H9 (cell line): ENCODE measurements at regions not wholly inside any gene's neighbourhood (a gene's known extent, or its start where the extent isn't known, plus 50 kb on each side); places are given as distances from the start of the nearest gene placed in this dataset.
A peak's percentile ranks its signal among the peaks of the same experiment; 100 is the strongest.

Source experiments
- DNase-seq: peaks from one replicate; pipeline ENCODE4 v3.0.0-alpha.2; 2017
- H2AFZ ChIP-seq: one replicate; pipeline ENCODE4 v1.6.1; 2013; ENCODE audit warnings: mild to moderate bottlenecking, low read length, control low read depth, moderate library complexity
- H2AK5ac ChIP-seq: 2 replicates; pipeline ENCODE4 v1.6.1; 2013; ENCODE audit warnings: low read length, control low read depth, mixed read lengths; ENCODE audit not compliant: insufficient read length
- H2BK120ac ChIP-seq: one replicate; pipeline ENCODE4 v1.6.1; 2013; ENCODE audit warnings: low read depth, mild to moderate bottlenecking, low read length, control low read depth, inconsistent platforms; ENCODE audit not compliant: poor library complexity, severe bottlenecking
- H2BK12ac ChIP-seq: 2 replicates; pipeline ENCODE4 v1.6.1; 2013; ENCODE audit warnings: low read length, control low read depth, mixed read lengths, low read depth; ENCODE audit not compliant: insufficient read length
- H2BK15ac ChIP-seq: 2 replicates; pipeline ENCODE4 v1.6.1; 2013; ENCODE audit warnings: low read depth, low read length, control low read depth
- H2BK20ac ChIP-seq: one replicate; pipeline ENCODE4 v1.6.1; 2013; ENCODE audit warnings: low read depth, mild to moderate bottlenecking, low read length, control low read depth, inconsistent platforms; ENCODE audit not compliant: poor library complexity, severe bottlenecking
- H2BK5ac ChIP-seq: 2 replicates; pipeline ENCODE4 v1.6.1; 2013; ENCODE audit warnings: low read length, control low read depth, mixed read lengths; ENCODE audit not compliant: insufficient read length
- H3K14ac ChIP-seq: 2 replicates; pipeline ENCODE4 v1.6.1; 2013; ENCODE audit warnings: low read length, control low read depth; ENCODE audit not compliant: insufficient read depth
- H3K18ac ChIP-seq: 2 replicates; pipeline ENCODE4 v1.6.1; 2013; ENCODE audit warnings: low read depth, mild to moderate bottlenecking, mixed read lengths, low read length, control low read depth; ENCODE audit not compliant: insufficient read length
- H3K23ac ChIP-seq: 2 replicates; pipeline ENCODE4 v1.6.1; 2013; ENCODE audit warnings: low read length, control low read depth, mixed read lengths, low read depth; ENCODE audit not compliant: insufficient read length
- H3K23me2 ChIP-seq: 2 replicates; pipeline ENCODE4 v1.6.1; 2013; ENCODE audit warnings: low read depth, mild to moderate bottlenecking, mixed read lengths, low read length, control low read depth; ENCODE audit not compliant: insufficient read length, poor library complexity, severe bottlenecking
- H3K27ac ChIP-seq: 2 replicates; pipeline ENCODE4 v1.5.1; 2013; ENCODE audit warnings: low read length, control low read depth, mixed read lengths, low read depth; ENCODE audit not compliant: insufficient read length
- H3K27me3 ChIP-seq: 2 replicates; pipeline ENCODE4 v1.6.1; 2013; ENCODE audit warnings: low read length, control low read depth, inconsistent platforms; ENCODE audit not compliant: insufficient read depth
- H3K4ac ChIP-seq: 2 replicates; pipeline ENCODE4 v1.6.1; 2013; ENCODE audit warnings: low read depth, mild to moderate bottlenecking, control low read depth, inconsistent platforms, low read length, moderate library complexity
- H3K4me1 ChIP-seq: 2 replicates; pipeline ENCODE4 v1.6.1; 2013; ENCODE audit warnings: low read length, control low read depth, inconsistent platforms; ENCODE audit not compliant: insufficient read depth
- H3K4me2 ChIP-seq: 2 replicates; pipeline ENCODE4 v1.6.1; 2013; ENCODE audit warnings: low read length, control low read depth, mixed read lengths; ENCODE audit not compliant: insufficient read length, insufficient read depth
- H3K56ac ChIP-seq: 2 replicates; pipeline ENCODE4 v1.6.1; 2013; ENCODE audit warnings: low read depth, mild to moderate bottlenecking, mixed read lengths, low read length, control low read depth; ENCODE audit not compliant: insufficient read length
- H3K79me1 ChIP-seq: 2 replicates; pipeline ENCODE4 v1.6.1; 2013; ENCODE audit warnings: low read depth, mild to moderate bottlenecking, moderate library complexity, low read length, control low read depth, inconsistent platforms; ENCODE audit not compliant: insufficient read depth, poor library complexity, severe bottlenecking
- H3K79me2 ChIP-seq: 2 replicates; pipeline ENCODE4 v1.6.1; 2013; ENCODE audit warnings: low read length, control low read depth, inconsistent platforms; ENCODE audit not compliant: insufficient read depth
- H3K9ac ChIP-seq: 2 replicates; pipeline ENCODE4 v1.6.1; 2013; ENCODE audit warnings: low read length, control low read depth, mixed read lengths; ENCODE audit not compliant: insufficient read length; ENCODE audit errors: extremely low read depth
- H3K9me3 ChIP-seq: one replicate; pipeline ENCODE4 v1.6.1; 2013; ENCODE audit warnings: low read depth, low read length, inconsistent platforms; ENCODE audit not compliant: control insufficient read depth
- H3T11ph ChIP-seq: one replicate; pipeline ENCODE4 v1.6.1; 2013; ENCODE audit warnings: mild to moderate bottlenecking, low read length, control low read depth, inconsistent platforms
- H4K20me1 ChIP-seq: one replicate; pipeline ENCODE4 v1.6.1; 2013; ENCODE audit not compliant: control insufficient read depth, insufficient read length, insufficient read depth
- H4K5ac ChIP-seq: 2 replicates; pipeline ENCODE4 v1.6.1; 2013; ENCODE audit warnings: low read depth, mild to moderate bottlenecking, mixed read lengths, low read length, control low read depth; ENCODE audit not compliant: insufficient read length
- H4K8ac ChIP-seq: replicated peaks from 2 replicates; pipeline ENCODE4 v1.6.1; 2013; ENCODE audit warnings: low read length, control low read depth, mixed read lengths, low read depth; ENCODE audit not compliant: insufficient read length
- H4K91ac ChIP-seq: 2 replicates; pipeline ENCODE4 v1.6.1; 2013; ENCODE audit warnings: low read depth, mild to moderate bottlenecking, moderate library complexity, mixed read lengths, low read length, control low read depth; ENCODE audit not compliant: insufficient read length
- H3K27ac Mint-ChIP-seq, 3 experiments: 2 replicates in 2 of 3; 3 replicates in 1 of 3; pipeline ENCODE4 v1.8.0; 2020 to 2021; ENCODE audit warnings: mixed read lengths in 3 of 3, mild to moderate bottlenecking in 1 of 3, moderate library complexity in 1 of 3
- H3K27me3 Mint-ChIP-seq: 2 replicates; pipeline ENCODE4 v1.8.0; 2021; ENCODE audit warnings: low read depth, mild to moderate bottlenecking, moderate library complexity, mixed read lengths
- H3K36me3 Mint-ChIP-seq, 3 experiments: 2 replicates in 2 of 3; 3 replicates in 1 of 3; pipeline ENCODE4 v1.8.0; 2020 to 2021; ENCODE audit warnings: low read depth in 3 of 3, mixed read lengths in 3 of 3; ENCODE audit not compliant: insufficient read depth in 1 of 3
- H3K4me1 Mint-ChIP-seq, 2 experiments: 2 replicates each; pipeline ENCODE4 v1.8.0; 2020; ENCODE audit warnings: mixed read lengths in 2 of 2
- H3K4me3 Mint-ChIP-seq, 2 experiments: 2 replicates in 1 of 2; 3 replicates in 1 of 2; pipeline ENCODE4 v1.8.0; 2020 to 2021; ENCODE audit warnings: mild to moderate bottlenecking in 2 of 2, mixed read lengths in 2 of 2, moderate library complexity in 1 of 2
- H3K9me3 Mint-ChIP-seq, 2 experiments: 2 replicates in 1 of 2; 3 replicates in 1 of 2; pipeline ENCODE4 v1.8.0; 2020; ENCODE audit warnings: mild to moderate bottlenecking in 2 of 2, mixed read lengths in 2 of 2, moderate library complexity in 1 of 2
- WGBS: extraction: QIAGEN DNeasy Blood & Tissue Kit; methylation state at CpG from one replicate; pipeline ENCODE4 v1.1.7; 2013; ENCODE audit warnings: missing lambda C conversion rate, low lambda C conversion rate, mixed read lengths; ENCODE audit not compliant: insufficient read length; ENCODE audit errors: extremely low coverage; 5-methylcytosine and 5-hydroxymethylcytosine counted together
- TF ChIP-seq, protein P1 (sequence below): fragments of 200-600 bp; sonication (generic); conservative IDR thresholded peaks from 3 replicates; pipeline ENCODE4 v1.8.0; 2021; ENCODE audit warnings: antibody characterized with exemption, mild to moderate bottlenecking

DNA sequence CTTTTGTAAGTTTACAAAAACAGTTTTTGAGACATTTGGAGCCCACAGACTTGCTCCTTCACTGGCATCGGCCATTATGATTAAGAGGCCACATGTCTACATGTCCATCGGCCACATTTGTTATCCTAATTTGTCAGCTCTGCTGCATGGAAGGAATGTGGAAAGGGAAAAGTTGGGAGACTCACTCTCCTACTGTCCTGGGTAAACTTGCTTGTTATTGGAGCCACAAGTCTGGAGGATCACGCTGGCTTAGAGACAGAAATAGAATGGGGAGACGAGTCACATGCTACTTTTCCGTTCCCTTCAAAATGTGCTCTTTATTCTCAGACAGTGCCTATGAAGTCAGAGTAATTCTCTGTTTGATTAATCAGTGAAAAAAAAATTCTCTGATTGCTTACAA is 741.2 kb upstream of the PCDH9 start:
- WGBS: no CpG with 5 or more reads among the region's 5 CpGs
- H4K8ac ChIP-seq: no peak overlapping the region

More for the DNA sequence above, 741.2 kb upstream of the PCDH9 start:
- Histone ChIP-seq H3K27ac (no peak overlapping the region), H4K5ac (no peak overlapping the region), H3K23ac (no peak overlapping the region), H3K9me3 (no peaks in the 10 kb centered on the region), H2BK20ac (no peak overlapping the region), H2BK12ac (no peak overlapping the region), H3K4me1 (peaks cover 2% of the 10 kb centered on the region; the same call in 1 of the 2 replicates), H2BK15ac (no peak overlapping the region), H3T11ph (no peak overlapping the region), H4K20me1 (no peaks in the 10 kb centered on the region), H3K79me1 (no peaks in the 10 kb centered on the region), H3K23me2 (no peaks in the 10 kb centered on the region), H3K56ac (no peak overlapping the region), H2BK5ac (no peak overlapping the region), H3K14ac (no peak overlapping the region), H3K4ac (no peak overlapping the region), H2AK5ac (no peak overlapping the region), H3K4me2 (no peak overlapping the region), H3K9ac (no peak overlapping the region), H2BK120ac (no peak overlapping the region), H2AFZ (peak overlapping the region; percentile 56), H3K79me2 (no peaks in the 10 kb centered on the region), H3K27me3 (no peaks in the 10 kb centered on the region), H3K18ac (no peak overlapping the region), H4K91ac (no peak overlapping the region)
- Mint-ChIP-seq H3K4me1 (peaks cover 3 to 4% of the 10 kb centered on the region in 2 experiments; a peak in 2 of 4 replicates), H3K9me3 (no peaks in the 10 kb centered on the region), H3K4me3 (no peak overlapping the region), H3K27me3 (no peaks in the 10 kb centered on the region), H3K36me3 (no peaks in the 10 kb centered on the region), H3K27ac (no peak overlapping the region)
- no peak for DNase-seq
- TF ChIP-seq, protein P1, sequence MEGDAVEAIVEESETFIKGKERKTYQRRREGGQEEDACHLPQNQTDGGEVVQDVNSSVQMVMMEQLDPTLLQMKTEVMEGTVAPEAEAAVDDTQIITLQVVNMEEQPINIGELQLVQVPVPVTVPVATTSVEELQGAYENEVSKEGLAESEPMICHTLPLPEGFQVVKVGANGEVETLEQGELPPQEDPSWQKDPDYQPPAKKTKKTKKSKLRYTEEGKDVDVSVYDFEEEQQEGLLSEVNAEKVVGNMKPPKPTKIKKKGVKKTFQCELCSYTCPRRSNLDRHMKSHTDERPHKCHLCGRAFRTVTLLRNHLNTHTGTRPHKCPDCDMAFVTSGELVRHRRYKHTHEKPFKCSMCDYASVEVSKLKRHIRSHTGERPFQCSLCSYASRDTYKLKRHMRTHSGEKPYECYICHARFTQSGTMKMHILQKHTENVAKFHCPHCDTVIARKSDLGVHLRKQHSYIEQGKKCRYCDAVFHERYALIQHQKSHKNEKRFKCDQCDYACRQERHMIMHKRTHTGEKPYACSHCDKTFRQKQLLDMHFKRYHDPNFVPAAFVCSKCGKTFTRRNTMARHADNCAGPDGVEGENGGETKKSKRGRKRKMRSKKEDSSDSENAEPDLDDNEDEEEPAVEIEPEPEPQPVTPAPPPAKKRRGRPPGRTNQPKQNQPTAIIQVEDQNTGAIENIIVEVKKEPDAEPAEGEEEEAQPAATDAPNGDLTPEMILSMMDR: no peak
